AG04450 (cell line): ENCODE measurements at regions not wholly inside any gene's neighbourhood (a gene's known extent, or its start where the extent isn't known, plus 50 kb on each side); places are given as distances from the start of the nearest gene placed in this dataset.

Experiments used
- CTCF ChIA-PET: fragments of 300-600, 350-600 bp; formaldehyde crosslinking; extraction: SDS; loops from one replicate; lab custom pipeline; 2022; ENCODE audit warnings: antibody characterized with exemption, inconsistent platforms; lab: Charles Lee
- POLR2A ChIA-PET: fragments of 350-600 bp; formaldehyde crosslinking; extraction: SDS; loops from one replicate; lab custom pipeline; 2021; ENCODE audit warnings: antibody characterized with exemption, inconsistent platforms; lab: Yijun Ruan, JAX
- DNase-seq: peaks from one replicate; pipeline ENCODE4 v3.0.0-alpha.2; 2011; ENCODE audit warnings: low read depth, low spot score
- H3K27ac ChIP-seq: one replicate; pipeline ENCODE4 v1.5.1; 2012; ENCODE audit warnings: low read depth, low read length, control low read depth
- H3K27me3 ChIP-seq: one replicate; pipeline ENCODE4 v1.6.0; 2012; ENCODE audit warnings: low read length; ENCODE audit not compliant: control insufficient read depth, insufficient read depth
- H3K4me3 ChIP-seq: 2 replicates; pipeline ENCODE4 v1.5.1; 2011; ENCODE audit warnings: mild to moderate bottlenecking, low read depth, low read length, control low read depth
- H3K9me3 ChIP-seq: 2 replicates; pipeline ENCODE4 v1.5.1; 2012; ENCODE audit warnings: low read length; ENCODE audit not compliant: control insufficient read depth, insufficient read depth
- TF ChIP-seq, protein P1 (sequence below): IDR thresholded peaks from 2 replicates; pipeline ENCODE4 v1.5.1; 2011; ENCODE audit warnings: low read depth, low read length, control low read depth, inconsistent platforms

- no peak overlapping the region for H3K27ac ChIP-seq
- no peak overlapping the region for H3K4me3 ChIP-seq
- ChIA-PET POLR2A (no interaction called here), CTCF (no interaction called here)
- DNase-seq: no peak
- TF ChIP-seq, protein P1, sequence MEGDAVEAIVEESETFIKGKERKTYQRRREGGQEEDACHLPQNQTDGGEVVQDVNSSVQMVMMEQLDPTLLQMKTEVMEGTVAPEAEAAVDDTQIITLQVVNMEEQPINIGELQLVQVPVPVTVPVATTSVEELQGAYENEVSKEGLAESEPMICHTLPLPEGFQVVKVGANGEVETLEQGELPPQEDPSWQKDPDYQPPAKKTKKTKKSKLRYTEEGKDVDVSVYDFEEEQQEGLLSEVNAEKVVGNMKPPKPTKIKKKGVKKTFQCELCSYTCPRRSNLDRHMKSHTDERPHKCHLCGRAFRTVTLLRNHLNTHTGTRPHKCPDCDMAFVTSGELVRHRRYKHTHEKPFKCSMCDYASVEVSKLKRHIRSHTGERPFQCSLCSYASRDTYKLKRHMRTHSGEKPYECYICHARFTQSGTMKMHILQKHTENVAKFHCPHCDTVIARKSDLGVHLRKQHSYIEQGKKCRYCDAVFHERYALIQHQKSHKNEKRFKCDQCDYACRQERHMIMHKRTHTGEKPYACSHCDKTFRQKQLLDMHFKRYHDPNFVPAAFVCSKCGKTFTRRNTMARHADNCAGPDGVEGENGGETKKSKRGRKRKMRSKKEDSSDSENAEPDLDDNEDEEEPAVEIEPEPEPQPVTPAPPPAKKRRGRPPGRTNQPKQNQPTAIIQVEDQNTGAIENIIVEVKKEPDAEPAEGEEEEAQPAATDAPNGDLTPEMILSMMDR: no peak
- no peaks in the 10 kb centered on the region for H3K27me3 ChIP-seq
- no peaks in the 10 kb centered on the region for H3K9me3 ChIP-seq
Observed at GRCh38 chr18:67957684-67958083, 441.2 kb upstream of the DSEL start.

- TF ChIP-seq, protein P1: no peak
- CTCF ChIA-PET: no interaction called here
- no peak overlapping the region for H3K4me3 ChIP-seq
- H3K27me3 ChIP-seq: no peaks in the 10 kb centered on the region
- DNase-seq: no peak
- POLR2A ChIA-PET: no interaction called here
- H3K27ac ChIP-seq: no peak overlapping the region
- no peaks in the 10 kb centered on the region for H3K9me3 ChIP-seq
Observed at GRCh38 chr18:67954594-67954993, 438.1 kb upstream of the DSEL start.

- POLR2A ChIA-PET: no interaction called here
Observed at GRCh38 chr18:67951137-67951536, 434.6 kb upstream of the DSEL start.

DNA sequence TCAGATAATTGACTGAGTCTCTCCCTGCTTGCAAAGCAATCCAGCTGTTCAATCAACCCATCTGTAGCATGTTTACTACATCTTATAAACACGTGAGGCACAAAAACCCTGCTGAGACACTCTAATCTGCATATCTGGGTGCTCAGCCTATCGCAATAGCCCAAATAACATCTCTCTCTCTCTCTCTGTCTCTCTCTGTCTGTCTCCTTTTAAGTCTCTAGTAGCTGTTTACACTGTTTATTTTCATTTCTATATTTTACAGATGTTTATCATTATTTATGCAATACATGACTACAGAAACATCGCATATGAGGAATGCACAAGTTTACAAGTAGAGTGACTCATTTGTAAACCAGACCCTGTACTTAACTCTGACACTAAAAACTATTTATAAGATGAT, 422.1 kb upstream of the DSEL start:
- no peak overlapping the region for H3K4me3 ChIP-seq
- no peaks in the 10 kb centered on the region for H3K27me3 ChIP-seq
- H3K27ac ChIP-seq: peak overlapping the region; percentile 80
- CTCF ChIA-PET: interaction anchor here (1.6 to 2.2 kb wide), 2 partner anchors 685 to 722 kb away, joined by 6 to 7 read pairs; no protein-coding TSS in a partner anchor
- no peaks in the 10 kb centered on the region for H3K9me3 ChIP-seq
- POLR2A ChIA-PET: interaction anchor here (0.9 to 2.1 kb wide), 3 partner anchors 8 to 422 kb away, joined by 3 to 6 read pairs (median 3); partner anchors contain the start of gene DSEL
- DNase-seq: peak; percentile 58
- TF ChIP-seq, protein P1: no peak

More at GRCh38 chr18:67951137-67951536, 434.6 kb upstream of the DSEL start:
- Histone ChIP-seq H3K27ac (no peak overlapping the region), H3K4me3 (no peak overlapping the region), H3K9me3 (no peaks in the 10 kb centered on the region), H3K27me3 (no peaks in the 10 kb centered on the region)
- TF ChIP-seq, protein P1: no peak
- DNase-seq: no peak
- CTCF ChIA-PET: interaction anchor here (0.7 kb wide), 1 partner anchor 709 kb away, joined by 3 read pairs; no protein-coding TSS in a partner anchor

DNA sequence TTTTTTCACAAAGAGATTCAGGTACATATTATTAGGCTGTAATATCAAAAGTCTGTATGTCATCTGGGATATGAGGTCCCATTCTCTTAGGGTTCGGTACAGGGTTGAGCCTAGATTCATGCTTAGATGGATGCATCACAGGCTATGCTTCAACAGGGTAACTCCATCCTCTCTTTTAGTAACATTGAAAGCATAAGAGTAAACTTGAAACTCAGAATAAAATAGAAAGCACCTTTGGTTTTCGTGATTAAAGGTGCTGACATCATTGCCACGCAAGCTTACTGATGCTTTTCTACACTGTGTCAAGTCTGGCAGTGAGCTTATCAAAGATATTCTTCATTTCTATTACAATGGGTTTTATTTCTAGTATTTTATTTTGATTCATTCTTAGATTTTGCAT, 419.1 kb upstream of the DSEL start:
- TF ChIP-seq, protein P1: no peak
- ChIA-PET POLR2A (no interaction called here), CTCF (interaction anchor here (1.3 kb wide), 1 partner anchor 725 kb away, joined by 3 read pairs; no protein-coding TSS in a partner anchor)
- Histone ChIP-seq H3K27me3 (no peaks in the 10 kb centered on the region), H3K4me3 (no peak overlapping the region), H3K9me3 (no peaks in the 10 kb centered on the region), H3K27ac (no peak overlapping the region)
- DNase-seq: no peak
